Activated CD4-positive, alpha-beta T cell treated with anti-CD3 and anti-CD28 coated beads, Interleukin-2, Interleukin-6, amounts not matched to agents 100 ng/mL and 50 ng/mL, durations not matched to agents 16 hours and 8 hours (primary cell): ENCODE measurements at regions not wholly inside any gene's neighbourhood (a gene's known extent, or its start where the extent isn't known, plus 50 kb on each side); places are given as distances from the start of the nearest gene placed in this dataset.
"Not testable (repeated sequence)": the region's sequence is repeated elsewhere in the genome, so short reads cannot be mapped to it uniquely, and the experiment has no call there.

ENCODE experiments used
- DNase-seq: peaks from one replicate; pipeline ENCODE4 v3.0.0-alpha.2; 2020

DNA sequence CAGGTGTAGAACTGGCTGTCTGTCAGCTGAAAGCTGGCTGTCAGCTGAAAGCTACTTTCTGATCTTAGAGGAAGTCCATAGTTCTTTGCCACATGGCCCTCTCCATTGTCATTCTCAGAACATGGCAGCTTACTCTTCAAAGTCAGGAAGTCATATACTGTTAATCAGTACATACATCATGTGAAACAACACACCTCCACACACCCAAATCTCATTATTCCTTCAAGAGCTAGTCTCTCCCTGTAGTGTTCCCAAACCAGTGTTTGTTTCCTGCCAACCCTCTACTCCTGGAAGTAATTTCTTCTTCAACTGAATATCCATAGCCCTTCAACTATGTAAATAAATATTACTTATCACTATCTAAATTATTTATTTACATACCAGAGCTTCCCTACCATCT is 58.9 kb downstream of the OR5AK2 start:
- DNase-seq, result no peak

DNA sequence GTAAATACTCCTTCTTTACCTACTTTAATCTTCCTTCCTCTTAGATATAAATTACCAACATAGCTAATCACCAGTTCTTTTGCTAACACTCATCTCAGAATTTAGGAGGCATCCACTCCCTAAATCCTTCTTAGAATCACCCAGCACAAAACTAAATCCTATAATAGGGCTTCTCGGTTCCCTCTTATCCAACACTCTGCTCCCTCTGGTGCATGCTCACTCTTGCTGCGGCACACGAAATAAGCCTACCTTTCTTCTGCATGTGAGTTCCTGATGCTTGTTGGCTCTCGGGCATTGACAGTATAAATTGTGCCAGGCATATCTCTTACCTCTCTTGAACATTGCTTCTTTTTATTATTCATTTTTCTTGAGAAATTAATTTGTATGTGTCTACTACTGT is 61.0 kb downstream of the OR5AK2 start:
- no peak for DNase-seq

DNA sequence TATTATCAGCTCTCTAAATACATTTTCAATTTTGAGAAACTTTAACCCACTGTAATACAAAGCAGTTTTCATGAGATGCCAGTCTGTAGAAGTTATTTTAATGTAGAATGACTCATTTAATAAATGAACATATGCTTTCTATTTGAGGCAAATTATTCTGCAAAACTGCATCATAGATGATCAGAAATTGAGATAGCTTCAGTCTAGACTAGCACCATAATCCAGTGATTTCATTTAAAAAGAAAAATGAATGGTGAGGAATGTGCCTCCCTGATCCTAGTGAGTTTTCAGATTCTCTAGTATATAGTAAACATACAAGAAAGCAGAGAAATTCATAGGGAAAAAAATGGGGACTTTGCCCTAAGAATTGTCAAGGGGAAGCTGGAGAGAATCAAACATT is 66.1 kb downstream of the OR5AK2 start:
- DNase-seq, result no peak

DNA sequence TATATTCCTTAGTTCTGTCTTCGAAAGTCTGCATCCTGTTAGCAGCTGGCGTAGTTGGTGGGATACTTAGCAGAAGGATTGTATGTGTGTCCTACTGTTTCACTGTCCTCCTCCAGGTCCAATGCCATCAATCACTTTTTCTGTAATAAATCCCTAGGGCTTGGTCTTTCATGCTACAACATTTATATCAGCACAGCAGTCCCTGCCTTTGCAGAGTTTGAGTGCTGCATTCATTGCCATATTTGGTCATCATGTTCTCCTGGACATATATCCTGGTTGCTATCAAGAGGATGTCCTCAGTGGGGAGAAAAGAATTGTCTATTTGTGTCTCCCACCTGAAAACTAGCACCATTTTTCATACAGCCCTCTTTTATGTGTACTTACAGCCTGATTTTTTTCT is 67.0 kb downstream of the OR5AK2 start:
- no peak for DNase-seq

DNA sequence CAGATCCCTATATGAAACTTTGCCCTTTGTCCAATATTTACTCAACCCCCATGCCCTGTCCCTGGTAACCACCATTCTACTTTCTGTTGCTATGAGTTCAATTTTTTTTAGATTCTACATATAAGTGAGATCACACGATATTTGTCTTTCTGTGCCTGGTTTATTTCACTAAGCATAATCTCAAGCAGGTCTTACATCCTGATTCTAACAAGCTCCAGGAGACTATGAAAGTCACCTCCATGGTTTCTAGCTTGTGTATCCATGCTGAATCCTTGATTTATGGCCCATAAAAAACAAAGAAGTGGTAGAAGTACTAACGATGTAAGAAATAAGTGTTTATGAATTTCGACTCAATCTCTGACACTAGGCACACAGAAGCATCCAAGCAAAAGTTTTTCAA is 68.0 kb downstream of the OR5AK2 start:
- DNase-seq, result no peak

DNA sequence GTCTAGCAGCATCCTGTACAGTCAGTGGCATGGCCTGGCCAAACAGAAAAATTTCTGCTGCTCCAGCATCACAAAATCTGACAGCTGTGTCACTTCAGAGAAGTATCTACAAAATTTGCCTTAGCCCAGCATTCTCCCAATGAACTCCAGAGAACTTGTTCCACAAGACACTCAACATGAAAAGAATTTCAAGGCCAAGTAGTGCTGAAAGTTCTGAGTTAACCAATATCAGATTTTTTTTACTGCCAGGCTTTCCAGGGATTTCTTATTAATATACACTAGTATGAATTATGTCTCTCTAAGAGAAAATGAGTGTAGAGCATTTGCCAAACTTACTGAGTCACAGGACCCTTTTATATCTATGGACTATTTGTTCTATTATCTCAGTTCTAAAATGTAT is 68.8 kb downstream of the OR5AK2 start:
- no peak for DNase-seq

DNA sequence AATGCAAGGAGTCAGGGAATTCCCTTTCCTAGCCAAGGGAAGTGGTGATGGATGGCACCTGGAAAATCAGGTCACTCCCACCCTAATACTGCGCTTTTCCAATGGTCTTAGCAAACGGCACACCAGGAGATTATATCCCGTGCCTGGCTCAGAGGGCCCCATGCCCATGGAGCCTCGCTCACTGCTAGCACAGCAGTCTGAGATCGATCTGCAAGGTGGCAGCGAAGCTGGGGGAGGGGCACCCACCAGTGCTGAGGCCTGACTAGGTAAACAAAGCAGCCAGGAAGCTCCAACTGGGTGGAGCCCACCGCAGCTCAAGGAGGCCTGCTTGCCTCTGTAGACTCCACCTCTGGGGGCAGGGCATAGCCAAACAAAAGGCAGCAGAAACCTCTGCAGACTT is 74.2 kb downstream of the OR5AK2 start:
- not testable (repeated sequence) for DNase-seq

DNA sequence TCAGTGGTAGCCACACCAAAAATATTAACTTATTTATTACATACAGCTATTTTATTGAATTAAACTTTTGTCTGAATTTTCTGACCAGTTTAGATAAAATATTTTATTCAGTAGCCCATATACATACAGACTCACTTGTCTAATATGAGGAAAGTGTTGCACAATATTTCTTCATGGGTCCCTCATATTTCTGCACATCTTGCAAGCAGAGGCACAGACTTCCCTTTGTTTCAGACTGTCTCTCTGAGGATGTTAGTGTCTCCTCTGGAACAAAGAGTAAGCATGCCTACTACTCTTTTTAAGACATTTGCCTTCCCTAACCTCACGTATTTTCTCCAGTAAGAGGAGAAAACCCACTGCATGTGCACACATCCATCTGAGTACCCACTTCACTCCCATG is 81.2 kb downstream of the OR5AK2 start:
- no peak for DNase-seq

DNA sequence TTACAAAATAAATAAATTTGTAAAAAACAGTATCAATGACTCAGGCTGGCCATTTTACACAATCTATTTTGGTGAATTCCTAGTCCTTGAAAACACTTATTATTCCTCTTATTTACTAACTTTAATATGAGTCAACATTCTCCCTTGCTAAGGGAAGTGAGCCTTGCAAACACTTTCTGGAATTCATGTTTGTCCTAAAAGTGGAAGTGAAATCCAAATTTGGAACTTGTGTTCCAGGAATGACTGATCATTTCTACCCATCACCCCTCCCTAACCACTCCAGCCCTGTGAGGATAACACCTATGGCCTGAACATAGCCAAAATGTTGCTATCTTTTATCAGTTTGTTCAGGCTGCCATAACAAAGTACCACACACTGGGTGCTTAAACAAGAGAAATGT is 83.1 kb downstream of the OR5AK2 start:
- no peak for DNase-seq

DNA sequence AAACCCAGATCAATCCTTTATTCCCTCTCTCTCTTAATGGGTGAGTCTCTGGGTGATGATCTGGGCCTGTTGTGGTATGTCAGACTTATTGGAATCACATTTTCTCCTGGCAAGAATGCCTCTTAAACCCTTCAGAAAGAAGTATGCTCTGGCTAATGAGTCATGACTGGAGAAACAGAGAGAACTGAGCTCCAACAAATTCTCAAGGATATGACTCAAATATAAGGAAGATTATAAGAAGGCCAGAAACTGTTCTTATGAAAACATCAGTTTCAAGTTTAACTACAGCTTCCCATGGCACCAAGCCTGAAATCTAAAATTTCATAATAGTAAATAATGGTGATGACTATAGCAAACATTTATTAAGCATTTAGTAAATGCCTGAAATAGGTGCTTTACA is 83.9 kb downstream of the OR5AK2 start:
- DNase-seq, result no peak

DNA sequence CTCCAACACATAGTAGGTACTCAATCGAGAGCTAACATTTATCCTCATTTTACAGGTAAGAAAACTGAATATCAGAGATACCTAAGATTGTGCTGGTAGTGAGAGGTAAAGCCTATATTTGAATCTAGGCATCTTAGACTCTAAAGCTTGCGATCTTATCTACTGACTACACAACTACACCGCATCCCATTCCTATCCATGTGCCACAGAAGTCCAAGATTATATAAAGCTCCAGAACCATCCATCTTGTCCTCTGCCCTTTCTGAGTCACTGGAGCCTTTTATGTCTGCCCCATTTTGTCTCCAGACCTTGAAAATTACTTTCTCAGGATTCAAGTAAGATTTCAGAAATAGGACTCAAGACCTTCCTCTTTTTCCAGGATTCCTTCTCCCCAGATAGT is 84.4 kb downstream of the OR5AK2 start:
- DNase-seq, result no peak

DNA sequence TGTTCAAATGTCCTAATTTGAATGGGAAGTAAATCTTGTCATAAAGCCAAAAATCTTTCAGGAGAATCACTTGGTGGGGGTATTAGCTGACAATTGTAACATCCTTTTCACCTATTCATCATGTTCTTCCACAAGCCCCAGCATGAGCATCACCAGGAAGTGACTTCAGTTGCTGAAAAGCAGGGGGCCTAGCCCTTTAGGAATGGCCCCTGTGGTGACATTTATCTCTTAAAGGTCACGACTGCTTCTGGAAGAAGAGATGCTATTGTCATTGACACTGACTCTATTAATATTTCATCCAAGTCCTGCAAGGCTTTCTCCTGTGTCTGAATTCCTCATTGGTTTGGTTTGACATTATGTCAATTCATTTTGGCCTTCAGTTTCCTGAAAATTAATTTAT is 92.6 kb downstream of the OR5AK2 start:
- no peak for DNase-seq

DNA sequence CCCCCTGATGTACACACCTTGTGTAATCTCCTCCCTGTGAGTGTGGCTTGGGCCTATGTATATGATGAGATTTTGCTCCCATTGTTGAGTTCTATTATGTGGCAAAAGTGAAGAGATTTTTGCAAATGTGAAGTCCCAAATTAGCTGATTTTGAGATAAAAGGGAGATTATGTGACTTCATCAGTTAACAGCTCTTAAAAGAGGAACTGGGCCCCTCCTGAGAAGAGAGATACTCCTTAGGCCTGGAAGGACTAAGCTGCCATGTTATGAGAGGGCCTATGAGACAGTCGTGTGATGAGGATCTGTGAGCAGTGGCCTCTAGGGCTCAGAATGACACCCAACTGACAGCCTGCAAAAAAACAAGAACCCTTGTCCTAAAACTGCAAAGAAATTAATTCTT is 93.4 kb downstream of the OR5AK2 start:
- DNase-seq, result no peak

DNA sequence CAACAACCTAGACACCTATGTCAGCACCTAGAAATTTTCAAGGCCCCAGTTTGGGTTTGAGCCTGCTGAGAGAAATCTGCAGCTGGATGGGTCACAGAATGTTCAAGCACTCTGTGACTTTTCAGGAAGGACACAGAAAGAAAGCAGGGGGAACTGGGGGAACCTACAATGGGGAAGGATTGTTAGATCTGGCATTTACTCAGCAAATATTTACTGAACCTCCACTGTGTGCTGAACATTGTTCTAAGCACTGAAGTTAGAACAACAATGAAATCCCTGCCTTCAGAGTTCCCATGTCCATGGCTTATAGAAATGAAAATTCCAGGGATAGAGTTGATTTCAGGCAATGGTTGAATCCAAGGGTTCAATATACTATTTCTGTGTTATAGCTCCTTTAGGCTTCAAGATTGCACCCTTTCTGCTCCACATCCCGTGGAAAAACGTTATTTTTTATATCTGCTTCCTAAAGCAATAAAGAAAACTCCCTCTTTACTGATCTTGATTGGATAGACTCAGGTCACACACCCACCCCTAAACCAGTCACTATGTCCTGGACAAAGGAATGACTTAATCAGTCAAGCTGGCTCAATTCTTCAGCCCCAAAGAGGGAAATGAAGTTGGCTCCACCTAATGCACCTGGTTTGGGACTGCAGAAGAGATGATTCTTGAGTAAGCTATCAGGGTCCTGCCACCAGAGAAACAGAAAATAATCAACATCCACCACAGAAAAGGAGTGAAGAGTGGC is 95.1 kb downstream of the OR5AK2 start:
- no peak for DNase-seq

DNA sequence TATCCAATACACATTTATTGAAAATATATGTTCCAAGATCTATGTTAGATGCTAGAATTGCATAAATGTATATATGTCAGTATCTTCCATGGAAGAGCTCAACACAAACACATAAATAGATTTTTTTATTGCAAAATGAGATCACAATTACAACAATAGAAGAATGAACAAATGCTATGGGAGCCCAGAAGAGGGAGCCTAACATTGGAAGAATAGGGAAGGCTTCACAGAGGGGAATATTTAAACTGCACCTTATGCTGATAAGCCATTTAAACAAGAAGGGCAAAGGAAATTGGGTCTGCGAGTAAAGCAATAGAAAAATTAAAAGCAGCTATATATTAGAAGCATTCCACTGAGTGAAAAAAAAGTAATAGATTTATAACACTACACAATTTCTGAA is 96.1 kb upstream of the LRRC55 start:
- no peak for DNase-seq

DNA sequence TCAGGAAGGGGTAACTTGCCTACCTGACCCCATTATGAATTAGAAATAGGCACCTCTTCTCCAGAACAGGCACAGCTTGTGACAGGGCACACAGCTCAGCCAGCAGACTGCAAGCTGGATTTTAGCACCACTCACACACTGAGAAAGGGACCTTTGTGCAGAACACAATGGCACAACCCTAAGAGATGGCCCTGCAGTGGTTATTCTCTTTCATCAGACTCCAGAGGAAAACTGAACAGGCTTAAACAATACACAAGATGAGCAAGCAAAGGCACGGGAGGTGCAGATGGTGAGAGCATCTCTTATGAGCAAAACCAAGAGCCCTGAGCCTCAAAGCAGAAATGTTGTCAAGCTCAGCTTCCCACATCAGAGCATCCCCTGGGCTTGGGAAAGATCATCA is 93.8 kb upstream of the LRRC55 start:
- DNase-seq, result no peak

DNA sequence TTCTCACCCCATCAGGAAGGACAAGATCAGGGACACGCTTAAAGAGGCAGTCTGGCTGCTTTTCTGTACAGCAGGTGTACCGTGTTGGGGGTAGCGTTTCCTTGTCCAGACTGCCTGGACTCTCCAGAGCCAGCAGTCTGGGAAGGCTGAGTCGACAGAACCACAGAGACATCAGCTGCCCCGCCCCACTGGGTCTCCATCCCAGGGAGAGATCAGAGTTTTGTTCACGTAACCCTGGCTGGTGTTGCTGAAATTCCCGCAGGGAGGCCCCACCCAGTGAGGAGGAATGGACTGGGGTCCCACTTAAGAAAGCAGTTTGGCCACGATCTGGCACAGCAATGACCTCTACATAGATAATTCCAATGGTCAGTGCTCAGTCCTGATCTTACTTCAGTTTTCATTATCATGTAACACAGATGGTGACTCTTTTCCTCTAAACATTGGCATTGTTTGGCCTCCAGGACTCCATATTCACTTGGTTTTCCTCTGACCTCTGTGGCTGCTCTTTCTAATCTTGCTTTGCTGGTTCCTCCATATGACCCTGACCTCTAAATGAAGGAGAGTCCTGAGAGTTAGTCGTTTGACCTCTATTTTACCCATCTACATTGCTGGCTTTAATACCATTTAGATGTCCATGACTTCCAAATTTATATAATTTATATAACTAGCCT is 89.6 kb upstream of the LRRC55 start:
- DNase-seq, result no peak

DNA sequence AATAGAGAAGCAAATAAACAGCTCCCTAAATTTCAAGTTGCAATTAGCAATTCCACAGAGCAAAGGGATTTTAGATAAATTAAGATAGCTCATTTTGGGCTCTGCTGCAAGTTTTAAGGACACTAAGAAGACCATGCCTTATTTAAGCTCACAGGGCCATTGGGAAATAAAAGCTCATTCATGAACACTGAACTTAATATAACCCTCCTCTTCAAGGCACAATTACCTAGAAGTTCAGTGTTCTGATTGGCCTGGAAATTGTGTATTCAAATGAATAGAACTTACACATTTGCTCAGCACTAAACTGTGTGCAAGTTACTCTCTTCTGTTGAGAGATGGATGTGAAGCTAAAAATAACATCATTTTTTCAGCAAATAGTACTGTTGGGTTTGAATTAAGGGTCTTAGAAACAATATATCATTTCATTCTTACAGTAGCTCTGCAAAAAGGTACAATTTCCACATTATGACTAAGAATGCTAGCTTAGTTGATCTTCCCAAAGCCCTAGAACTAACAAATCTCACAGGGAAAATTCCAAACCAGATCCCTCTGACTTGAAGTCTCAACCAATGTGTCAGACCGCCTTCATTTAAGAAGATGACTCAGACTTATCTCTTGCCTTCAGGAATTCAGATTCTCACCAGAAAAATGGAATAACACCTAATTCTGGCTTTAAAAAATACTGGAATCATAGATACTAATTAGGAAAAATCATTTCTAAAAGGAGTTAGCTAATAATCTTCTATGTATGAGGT is 87.4 kb upstream of the LRRC55 start:
- DNase-seq, result no peak

DNA sequence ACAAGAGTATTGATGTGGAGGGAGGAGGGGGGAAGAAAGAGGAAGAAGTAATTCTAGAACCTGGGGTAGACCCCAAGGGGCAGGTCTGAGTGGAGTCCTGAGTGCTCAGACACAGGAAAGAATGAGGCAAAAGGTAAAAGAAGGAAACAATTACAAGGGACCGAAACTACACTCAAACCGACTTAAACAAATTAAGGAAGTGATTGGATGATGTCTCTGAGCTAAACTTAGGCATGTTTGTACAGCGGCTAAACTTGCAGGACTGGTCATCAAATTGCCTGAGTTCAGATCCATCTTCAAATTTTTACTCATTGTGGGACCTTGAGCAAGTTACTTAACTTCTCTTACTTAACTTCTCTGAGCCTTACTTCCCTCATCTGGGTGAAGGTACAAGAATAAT is 86.3 kb upstream of the LRRC55 start:
- no peak for DNase-seq

DNA sequence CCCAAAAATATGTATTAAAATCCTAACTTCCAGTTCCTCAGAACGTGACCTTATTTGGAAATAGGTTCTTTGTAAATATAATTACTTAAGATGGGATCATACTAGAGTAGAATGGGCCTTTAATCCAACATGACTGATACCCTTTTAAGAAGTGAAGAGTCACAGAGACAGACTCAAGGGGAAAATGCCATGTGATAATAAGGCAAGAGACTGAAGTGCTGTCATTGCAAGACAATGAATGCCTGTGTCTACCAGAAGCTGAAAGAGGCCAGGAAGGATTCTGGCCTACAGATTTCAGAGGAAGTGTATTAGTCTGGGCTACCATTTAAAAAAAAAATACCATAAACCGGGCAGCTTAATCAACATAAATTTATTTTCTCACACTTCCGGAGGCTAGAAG is 85.9 kb upstream of the LRRC55 start:
- DNase-seq, result no peak

DNA sequence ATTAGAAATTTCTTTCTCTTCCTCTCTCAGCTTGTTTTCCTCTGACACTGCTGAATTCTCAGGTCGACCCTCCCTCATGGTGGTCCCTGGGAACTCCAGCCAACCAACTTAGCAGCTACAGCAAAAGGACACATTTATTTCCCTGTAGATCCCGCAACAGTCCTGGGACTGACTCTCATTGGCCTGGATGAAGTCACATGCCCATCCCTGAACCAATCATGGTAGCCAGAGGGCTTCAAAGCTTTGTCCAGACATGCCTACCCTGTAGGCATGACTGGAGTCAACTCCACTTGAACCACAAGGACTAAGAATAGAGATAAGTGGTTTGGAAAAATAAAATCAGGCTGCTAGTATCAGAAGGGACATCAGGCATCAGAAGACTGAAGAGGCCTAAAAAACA is 84.6 kb upstream of the LRRC55 start:
- DNase-seq, result no peak

DNA sequence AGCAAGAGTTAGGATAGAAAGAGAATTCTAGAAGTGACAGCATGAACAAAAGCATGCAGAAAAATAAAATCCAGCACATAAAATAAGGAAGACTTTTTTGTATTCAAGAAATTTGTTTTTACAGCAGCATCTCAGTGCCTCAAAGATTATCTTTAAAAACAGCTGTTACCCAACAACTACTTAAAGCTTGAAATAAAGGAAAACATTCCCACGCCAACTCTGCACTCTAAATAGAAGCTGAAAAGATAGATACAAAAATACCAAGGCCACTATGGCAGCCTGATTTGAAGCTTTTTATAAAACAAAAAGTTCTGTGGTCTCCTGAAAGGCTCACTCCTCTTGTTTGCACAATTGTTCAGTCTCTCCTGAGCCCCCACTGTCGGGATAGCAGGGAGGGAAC is 83.6 kb upstream of the LRRC55 start:
- no peak for DNase-seq

DNA sequence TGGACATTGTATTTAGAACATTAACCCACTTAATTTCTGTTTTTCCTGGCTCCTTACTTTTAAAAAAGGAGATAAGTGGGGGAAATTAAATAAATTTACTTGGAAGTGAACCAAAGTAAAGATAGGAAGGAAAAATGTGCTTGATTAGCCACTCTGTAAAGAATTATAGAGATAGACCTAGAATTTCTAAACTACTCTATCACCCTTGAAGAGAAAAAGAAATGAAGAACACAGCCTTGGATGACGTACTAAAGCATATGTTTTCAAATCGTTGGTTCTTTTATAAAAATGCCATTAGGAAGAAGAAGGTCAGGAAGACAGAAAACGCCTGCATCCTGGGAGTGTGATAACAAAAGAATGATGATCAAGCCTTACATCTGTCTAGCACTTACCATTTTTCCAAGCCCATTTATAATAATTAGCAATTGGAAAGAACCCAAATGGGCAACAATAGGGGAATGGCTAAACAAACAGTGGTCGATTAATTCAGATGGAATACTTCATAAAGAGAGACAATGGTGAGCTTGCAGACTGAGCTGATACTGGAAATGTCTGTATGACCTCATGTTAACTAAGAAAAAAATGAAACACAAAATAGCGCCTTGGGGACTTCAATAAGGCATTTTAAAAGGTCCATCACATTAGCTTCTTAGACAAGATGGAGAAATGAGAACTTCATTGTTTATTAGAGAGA is 81.0 kb upstream of the LRRC55 start:
- no peak for DNase-seq
